GM21367 (cell line): ENCODE measurements at regions not wholly inside any gene's neighbourhood (a gene's known extent, or its start where the extent isn't known, plus 50 kb on each side); places are given as distances from the start of the nearest gene placed in this dataset.

Experiments
- ATAC-seq: cut with Tn5 transposase; IDR thresholded peaks from one replicate; pipeline ENCODE4 v1.9.1; 2021; ENCODE audit not compliant: unreplicated experiment

DNA sequence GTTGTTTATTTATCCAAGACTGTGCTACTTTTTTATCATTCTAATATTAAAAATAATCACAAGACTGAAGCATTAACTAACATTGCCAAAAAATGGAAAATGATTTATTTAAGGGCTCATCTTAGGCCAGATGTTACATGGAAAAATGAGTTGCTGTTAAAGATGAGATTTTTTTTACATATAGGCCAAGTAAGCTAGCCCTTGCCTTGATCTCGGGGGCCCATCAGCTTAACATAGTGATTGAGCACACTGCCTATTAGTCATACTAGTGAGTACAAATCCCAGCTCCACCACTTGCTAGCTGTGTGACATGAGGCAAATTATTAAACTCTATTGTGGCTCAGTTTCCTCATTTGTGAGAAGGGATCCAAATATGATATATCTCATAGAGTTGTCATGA, 275.9 kb upstream of the SNX7 start:
- ATAC-seq: no peak

- ATAC-seq: no peak
Observed at GRCh38 chr1:98384461-98385141, 276.9 kb upstream of the SNX7 start.

GRCh38 chr1:98382986-98383740, 278.4 kb upstream of the SNX7 start:
- no peak for ATAC-seq

DNA sequence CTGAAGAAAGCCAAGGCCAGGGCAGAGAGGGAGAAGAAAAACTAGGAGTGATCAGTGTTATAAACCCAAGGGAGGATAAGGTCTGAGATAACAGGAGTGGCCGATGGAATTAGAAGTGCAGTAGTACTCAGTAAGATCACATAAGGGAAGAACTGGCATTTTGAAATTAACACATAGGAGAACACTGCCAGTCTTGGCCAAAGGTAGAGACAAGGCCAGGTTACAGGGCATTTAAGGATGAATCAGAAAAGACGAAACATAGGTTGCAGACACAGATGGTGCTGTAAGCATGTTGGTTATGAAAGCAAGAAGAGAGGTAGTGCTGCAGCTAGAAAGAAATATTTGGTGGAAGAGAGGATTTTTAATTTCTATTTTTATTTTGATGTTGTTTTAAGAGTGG, 278.9 kb upstream of the SNX7 start:
- no peak for ATAC-seq

DNA sequence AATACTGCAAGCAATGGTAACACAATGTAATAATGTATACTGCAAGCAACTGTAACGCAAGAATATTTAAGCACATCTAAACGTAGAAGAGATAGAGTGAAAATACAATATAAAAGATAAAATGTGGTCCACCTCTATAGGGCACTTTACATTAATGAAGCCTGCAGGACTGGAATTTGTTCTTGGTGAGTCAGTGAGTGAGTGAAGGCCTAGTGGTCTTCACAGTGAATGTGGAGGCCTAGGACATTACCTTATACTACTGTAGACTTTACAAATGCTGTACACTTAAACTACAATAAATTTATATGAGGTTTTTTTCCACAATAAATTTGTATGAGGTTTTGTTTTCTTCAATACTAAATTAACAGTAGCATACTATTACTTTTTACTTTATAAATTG, 287.4 kb upstream of the SNX7 start:
- ATAC-seq: no peak

DNA sequence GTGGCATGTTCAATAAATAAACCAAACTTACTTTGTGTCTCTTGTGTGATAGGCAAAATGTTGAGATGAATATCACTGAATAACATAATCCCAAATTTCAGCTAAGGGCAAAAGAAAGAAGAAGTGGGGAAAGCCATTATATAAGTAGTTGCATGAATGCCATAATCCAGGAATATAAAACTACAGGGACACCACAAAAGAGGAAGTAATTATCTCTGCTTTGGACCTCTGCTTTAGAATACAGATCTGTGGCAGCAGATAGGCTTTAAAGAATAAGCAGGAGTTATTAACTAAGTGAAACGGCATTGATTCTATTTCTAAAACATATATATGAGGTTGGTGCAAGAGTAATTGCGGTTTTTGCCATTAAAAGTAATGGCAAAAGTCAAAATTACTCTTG, 288.5 kb upstream of the SNX7 start:
- ATAC-seq: no peak

DNA sequence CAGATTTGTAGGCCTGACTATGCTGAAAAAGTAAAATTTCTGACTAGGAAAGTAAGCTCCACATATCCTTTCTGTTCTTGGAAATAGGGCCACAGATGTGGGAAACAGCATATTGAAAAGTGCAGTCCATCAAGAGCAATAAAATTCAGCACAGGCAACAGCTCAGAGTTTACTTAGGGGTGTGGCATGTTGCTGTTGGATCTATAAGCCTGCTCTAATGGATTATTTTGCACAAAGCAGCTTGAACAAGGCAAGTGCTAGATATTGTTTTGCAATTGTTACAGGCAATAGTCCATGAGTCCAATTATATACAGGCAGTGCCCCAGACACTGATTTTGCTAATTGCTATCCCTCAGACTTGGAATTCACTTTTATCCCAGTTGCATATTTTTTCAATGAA, 289.8 kb upstream of the SNX7 start:
- no peak for ATAC-seq

- ATAC-seq: no peak
Observed at GRCh38 chr1:98369463-98369862, 292.1 kb upstream of the SNX7 start.

- ATAC-seq: no peak
Observed at GRCh38 chr1:98368995-98369394, 292.5 kb upstream of the SNX7 start.

DNA sequence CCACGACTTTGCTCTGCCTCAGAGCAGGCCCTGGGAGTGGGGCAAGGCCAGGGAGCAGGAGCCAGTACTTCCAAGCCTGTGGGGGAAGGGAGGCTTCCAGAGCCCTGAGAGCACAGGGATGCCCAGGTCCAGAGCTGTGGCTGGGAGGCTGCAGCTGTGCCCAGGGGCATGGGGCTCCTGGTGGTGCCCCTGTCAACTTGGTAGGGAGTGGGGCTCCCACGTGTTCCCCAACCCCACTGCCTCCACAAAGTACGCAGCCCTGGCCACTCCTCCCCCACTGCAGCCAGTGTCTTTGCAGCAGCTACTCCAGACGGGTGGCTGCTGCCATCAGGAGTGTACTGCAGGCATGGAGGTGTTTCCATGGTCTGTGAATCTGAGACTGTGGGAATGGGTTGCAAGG, 294.1 kb upstream of the SNX7 start:
- no peak for ATAC-seq

DNA sequence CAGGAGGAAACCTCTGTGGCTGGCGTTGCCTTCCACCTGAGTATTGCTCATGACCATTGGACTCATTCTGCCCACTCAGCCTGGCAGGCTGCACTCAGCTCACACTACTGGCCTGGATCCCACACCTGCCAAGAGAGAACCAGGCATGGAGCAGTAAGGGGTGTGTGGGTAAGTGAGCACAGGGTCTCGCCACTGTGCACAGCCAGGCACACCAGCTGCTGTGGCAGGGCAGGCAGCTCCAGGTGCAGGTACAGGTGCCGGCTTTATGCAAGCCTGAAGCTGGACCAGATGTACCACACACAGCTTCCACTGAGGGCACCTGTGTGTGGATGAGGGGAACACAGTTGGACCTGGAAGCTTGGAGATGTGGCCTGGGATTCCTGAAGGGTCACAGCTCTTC, 295.2 kb upstream of the SNX7 start:
- ATAC-seq: no peak

DNA sequence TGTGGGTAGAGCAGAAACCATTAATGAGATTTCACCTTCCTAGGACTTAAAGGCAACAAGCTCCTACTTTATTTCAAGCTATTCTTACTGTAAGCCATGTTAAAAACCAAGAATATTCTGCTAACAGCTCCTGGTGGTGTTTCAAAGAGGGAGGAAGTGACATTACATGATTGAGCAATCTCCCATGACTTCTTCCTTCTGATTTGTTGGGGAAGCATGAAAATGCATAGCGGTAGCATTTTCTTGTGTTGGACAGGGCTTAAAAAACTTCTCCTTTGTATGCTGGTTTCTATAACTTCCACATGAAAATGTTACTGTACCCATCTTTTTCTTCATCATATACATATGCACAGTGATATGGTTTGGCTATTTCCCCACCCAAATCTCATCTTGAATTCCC, 297.0 kb upstream of the SNX7 start:
- no peak for ATAC-seq

DNA sequence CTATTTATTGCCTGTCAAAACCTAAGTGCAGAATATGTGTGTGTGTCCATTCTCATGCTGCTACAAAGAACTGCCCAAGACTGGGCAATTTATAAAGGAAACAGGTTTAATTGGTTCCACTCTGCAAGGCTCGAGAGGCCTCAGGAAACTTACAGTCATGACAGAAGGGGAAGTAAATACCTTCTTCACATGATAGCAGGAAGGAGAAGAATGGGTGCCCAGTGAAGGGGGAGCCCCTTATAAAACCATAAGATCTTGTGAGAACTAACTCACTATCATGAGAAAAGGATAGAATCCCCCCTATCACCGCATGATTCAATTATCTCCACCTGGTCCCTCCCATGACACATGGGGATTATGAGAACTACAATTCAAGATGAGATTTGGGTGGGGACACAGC, 300.7 kb upstream of the SNX7 start:
- no peak for ATAC-seq

DNA sequence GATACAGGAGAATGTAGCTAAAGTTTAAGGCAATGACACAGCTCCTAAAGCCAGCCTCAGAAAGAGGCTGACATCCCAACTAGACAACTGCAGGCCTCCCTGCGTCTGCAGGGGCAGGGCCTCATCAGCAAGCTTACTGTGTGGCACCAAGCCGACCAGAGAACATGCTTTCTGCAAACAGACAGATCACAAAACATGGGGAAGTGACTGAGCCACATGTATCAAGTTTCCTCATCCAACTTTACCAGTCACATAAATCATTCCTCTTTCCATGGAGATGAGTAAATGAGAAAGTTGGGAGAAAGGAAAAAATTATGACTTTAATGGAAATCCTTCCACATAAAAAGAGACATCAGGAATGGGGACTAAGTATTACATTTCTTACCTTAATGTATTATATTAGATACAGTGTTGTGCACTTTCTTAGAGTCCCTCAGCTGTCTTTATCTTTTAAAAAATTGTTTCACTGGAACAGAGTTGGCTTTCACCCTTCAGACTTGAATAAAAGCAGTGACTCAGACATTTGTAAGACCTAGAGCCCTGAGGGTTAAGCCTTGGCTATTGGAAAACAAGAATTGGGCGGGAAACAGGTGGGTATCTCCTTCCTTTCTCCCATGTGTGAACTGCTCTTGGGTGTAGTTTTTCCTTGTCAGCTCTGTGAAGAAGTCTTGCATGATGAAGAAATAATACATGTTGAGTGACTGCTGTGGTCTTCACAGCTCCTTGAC, 305.7 kb upstream of the SNX7 start:
- ATAC-seq: no peak

GRCh38 chr1:98352378-98352777, 309.1 kb upstream of the SNX7 start:
- no peak for ATAC-seq

DNA sequence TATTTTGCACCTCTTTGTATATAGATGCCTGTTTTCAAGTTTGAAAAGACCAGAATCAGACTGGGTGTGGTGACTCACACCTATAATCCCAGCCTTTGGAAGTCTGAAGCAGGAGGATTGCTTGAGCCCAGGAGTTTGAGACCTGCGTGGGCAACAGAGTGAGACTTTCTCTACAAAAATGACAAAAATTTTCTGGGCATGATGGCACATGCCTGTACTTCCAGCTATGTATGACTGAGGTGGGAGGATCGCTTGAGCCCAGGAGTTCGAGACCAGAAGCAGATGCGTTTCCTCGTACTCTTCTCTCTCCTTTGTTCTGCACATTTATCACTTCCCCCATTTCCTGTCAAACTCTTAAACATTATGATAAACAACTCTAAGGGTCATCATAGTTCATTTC, 310.0 kb upstream of the SNX7 start:
- ATAC-seq: no peak

- no peak for ATAC-seq
Observed at GRCh38 chr1:98345417-98345816, 316.1 kb upstream of the SNX7 start.

DNA sequence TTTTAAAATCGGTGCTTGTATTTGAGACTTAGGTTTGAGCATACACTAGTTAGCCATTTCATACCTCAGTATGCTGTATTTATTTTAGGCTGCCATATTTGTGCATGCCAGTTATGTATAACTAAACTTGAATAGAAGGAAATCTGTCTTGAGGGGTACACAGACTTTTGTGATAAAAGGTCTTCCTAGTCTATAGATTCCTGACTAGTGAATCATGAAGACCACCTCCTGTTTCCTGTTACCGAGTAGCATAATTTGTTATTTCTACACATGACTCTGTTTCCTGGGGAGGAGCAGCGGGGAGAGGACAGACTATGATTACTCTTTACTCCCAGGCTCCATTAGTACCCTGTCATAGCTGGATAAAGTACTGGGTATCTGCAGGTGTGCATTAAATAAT, 316.8 kb upstream of the SNX7 start:
- ATAC-seq: no peak

DNA sequence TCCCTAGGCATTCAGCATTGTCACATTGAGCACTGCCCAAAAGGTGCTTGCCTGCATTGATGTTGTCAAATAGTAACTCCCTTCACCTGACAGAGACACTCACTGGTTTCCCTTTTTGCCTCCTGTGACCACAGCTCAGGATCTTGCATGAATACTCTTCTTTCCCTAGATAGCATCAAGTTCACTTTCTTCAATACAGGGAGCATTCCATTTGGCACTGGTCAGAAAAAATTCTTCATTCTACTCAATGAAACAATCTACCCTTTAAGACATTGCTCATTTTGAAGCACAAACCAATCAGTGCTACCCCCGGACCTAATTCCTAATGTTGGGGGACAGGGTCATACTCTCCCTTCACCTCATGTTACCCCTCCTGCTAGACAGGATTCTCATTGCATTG, 319.0 kb upstream of the SNX7 start:
- ATAC-seq: no peak

DNA sequence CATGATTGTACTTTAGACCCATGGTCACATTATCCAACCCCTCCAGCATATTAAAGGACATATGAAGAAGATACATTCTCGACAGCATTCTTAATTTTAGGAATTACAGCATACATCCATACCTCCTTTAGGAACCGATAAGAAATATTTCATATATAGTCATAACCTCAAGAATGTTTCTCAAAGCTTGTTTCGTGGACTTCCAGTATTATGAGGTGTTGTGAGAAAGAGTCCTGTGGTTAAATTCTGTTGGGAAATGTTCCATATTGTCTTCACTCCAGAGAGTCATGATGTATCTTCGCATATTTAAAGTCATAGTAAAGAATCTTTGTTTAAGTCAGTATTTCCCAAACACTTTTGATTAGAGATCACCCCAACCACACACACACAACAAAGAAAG, 321.0 kb upstream of the SNX7 start:
- no peak for ATAC-seq

DNA sequence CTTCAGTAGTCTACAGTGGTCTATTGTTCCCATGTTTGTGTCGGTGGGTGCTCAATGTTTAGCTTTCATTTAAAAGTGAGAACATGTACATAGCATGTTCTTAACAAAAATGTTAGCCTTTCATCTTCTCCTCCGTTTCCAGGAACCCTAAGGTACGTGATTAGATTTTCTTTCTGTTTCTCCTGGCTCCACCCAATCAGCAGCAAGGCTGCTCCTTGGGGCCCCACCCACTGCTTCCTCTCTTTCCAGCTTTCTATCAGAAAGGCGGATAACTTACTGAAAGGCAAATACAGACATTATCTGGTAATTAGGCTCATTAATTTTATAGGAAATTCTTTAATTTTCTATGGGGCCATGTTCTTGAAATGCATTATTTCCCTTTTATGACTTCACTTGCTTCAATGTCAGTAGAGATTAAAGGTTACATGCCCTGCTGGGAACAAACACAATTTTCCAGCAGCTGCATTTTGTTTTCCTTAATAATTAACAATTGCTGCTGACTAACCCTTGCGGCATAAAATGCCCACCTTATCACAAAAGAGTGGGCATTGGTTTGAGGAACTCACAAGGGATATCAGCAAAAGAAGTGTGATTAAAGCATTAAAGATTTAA, 324.9 kb upstream of the SNX7 start:
- ATAC-seq: no peak

GRCh38 chr1:98333936-98334335, 327.6 kb upstream of the SNX7 start:
- ATAC-seq: no peak
